ENCODE measurements at regions not wholly inside any gene's neighbourhood (a gene's known extent, or its start where the extent isn't known, plus 50 kb on each side); places are given as distances from the start of the nearest gene placed in this dataset.

DNA sequence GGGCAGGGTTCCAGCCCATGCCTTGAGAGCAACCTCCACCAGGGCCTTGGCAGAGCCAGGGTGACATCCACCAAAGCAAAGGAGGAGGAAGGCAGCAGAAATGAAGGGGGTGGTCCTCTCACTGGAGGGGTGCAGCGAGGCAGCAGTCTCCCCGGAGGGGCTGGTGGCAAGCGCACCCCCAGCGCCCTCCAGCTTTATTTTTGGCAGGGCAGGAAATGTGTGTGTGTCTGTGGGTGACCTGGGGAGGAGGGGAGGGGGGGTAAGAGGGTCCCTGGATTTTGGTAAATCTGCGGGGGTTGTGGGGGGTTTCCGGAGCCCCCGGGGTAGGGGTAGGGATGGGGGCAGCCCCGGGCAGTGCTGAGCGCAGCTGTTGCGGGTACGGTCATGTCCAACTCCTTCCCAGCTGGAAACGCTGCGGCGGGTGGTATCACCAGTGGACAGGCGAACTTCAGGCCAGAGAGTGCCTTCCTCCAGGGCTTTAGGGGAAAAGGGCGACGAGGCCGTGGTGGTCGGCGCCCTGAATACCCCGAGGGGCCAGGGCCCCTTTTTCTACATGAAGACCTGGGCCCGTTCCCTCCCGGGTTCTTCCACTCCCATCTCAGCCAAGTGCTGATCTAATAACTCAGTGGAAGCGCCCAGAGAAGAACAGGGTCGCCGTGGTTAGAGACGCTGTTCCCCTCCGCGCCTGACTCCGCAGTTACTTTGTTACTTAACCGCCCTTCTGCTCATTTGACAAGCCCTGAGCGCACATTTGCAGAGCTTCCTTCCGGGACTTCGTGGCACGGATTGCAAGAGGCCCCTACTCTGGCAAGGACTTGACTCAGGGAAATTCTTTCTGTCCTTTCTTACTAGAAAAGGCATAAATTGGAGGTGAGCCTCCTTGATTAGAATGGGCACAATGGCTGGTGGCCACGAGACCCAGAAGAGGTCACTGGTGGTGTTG lies 55.2 kb downstream of the FOS start:
- ATAC-seq (peak; percentile 84), DNase-seq (peak; percentile 44 to 60 (median 46))
- no peak overlapping the region for H3K4me3 ChIP-seq
- H3K4me1 ChIP-seq (ENCODE audit: low read depth) = no peaks in the 10 kb centered on the region
- TF ChIP-seq, protein P1, sequence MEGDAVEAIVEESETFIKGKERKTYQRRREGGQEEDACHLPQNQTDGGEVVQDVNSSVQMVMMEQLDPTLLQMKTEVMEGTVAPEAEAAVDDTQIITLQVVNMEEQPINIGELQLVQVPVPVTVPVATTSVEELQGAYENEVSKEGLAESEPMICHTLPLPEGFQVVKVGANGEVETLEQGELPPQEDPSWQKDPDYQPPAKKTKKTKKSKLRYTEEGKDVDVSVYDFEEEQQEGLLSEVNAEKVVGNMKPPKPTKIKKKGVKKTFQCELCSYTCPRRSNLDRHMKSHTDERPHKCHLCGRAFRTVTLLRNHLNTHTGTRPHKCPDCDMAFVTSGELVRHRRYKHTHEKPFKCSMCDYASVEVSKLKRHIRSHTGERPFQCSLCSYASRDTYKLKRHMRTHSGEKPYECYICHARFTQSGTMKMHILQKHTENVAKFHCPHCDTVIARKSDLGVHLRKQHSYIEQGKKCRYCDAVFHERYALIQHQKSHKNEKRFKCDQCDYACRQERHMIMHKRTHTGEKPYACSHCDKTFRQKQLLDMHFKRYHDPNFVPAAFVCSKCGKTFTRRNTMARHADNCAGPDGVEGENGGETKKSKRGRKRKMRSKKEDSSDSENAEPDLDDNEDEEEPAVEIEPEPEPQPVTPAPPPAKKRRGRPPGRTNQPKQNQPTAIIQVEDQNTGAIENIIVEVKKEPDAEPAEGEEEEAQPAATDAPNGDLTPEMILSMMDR (IDR thresholded peaks at IDR 0.05) = no peak
- no peaks in the 10 kb centered on the region for H3K36me3 ChIP-seq (ENCODE audit: low read depth)
- intact Hi-C loops (cut with DNase I, micrococcal nuclease) = no loop called here
- H3K9me3 ChIP-seq = no peaks in the 10 kb centered on the region

DNA sequence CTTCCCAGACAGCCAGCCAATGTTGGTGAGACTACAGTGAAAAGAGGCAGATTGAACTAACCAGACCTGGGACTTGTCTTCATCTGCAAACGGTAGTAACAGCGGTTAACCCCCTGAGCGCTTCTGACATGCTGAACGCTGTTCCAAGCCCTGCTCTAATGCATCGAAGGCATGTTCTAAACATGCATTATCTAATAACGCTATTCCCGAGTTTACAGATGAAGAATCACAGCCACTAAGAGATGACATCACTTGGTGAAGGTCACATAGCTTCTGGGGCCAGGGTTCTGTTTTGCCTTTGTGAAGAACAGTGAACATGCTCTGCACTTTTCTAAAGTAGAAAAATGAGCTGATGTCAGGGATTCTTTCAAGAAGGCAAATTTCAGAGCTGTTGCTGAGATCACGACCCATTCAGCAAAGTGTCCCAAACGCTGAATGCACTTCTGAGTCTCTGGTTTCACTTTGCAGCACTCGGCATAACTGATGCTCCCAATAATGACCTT lies 56.0 kb downstream of the FOS start:
- DNase-seq (no peak), ATAC-seq (peak; percentile 33)
- Histone ChIP-seq H3K4me3 (no peak overlapping the region), H3K9me3 (no peaks in the 10 kb centered on the region), H3K4me1 (ENCODE audit: low read depth) (no peaks in the 10 kb centered on the region), H3K36me3 (ENCODE audit: low read depth) (no peaks in the 10 kb centered on the region)
- intact Hi-C loops (cut with DNase I, micrococcal nuclease) = no loop called here
- TF ChIP-seq, protein P1 (IDR thresholded peaks at IDR 0.05) = no peak

DNA sequence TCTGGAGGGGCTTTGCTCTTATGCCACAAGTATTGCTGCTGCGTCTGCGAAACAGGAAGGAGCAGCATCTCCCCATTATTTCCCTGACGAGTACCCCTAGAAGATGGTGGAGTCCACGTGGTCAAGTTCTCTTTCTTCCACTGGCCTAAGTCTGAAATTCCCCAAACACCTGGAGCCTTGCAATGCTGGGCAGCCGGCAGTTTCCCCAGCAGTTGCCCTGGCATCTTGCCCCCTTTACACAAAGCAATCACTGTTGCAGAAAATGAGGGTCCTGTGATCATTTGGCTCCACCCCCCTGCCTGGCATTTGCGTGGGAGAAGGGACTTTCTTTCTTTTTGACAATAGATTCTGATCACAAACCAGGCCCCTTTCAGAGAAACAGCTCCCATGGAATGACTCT lies 56.9 kb downstream of the FOS start:
- no peak for ATAC-seq
- Histone ChIP-seq H3K4me3 (no peak overlapping the region), H3K9me3 (no peaks in the 10 kb centered on the region), H3K4me1 (ENCODE audit: low read depth) (no peaks in the 10 kb centered on the region), H3K36me3 (ENCODE audit: low read depth) (no peaks in the 10 kb centered on the region)
- TF ChIP-seq, protein P1 (IDR thresholded peaks at IDR 0.05) = no peak
- intact Hi-C loops (cut with DNase I, micrococcal nuclease) = no loop called here
- DNase-seq = no peak

DNA sequence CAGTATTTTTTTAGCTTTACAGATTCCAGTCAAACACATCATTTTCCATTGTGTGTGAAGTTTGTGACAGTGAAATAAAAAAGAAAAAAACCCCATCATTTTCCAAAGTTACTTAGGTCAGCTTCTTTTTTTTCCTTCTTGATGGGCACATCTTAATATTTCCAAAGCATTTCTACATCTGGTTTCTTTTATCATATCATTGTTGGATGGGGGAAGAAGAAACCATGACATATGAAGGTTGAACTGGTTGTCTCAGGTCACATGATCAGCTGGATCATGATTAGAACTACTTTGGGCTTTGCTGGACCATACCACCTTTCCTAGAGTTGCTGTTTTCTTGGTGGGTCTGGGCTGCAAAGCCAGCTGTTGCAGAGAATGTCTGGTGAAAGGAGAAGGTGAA lies 59.8 kb downstream of the FOS start:
- no peaks in the 10 kb centered on the region for H3K4me1 ChIP-seq (ENCODE audit: low read depth)
- no peak for ATAC-seq
- TF ChIP-seq, protein P1 (IDR thresholded peaks at IDR 0.05) = no peak
- no peak for DNase-seq
- no peaks in the 10 kb centered on the region for H3K36me3 ChIP-seq (ENCODE audit: low read depth)
- H3K4me3 ChIP-seq = no peak overlapping the region
- no peaks in the 10 kb centered on the region for H3K9me3 ChIP-seq
- intact Hi-C loops (cut with DNase I, micrococcal nuclease) = no loop called here

DNA sequence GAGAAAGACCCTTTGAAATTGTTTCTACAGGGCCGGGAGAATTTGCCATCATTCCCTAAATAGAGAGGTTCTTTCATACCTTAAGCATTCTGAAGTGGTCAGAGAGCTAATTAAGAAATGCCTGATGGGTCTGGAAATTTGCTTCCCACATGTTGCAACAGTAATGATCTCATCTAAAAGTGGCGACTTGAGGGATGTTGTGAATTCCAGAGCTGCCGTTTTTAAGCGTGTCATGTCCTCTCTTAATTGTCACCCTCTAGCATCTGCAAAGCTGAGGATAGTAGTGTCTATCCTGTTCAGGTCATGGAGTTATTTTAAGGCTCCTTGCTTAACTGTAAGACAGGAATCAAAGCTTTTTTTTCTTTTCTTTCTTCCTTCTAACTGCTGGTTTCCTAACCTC lies 60.4 kb downstream of the FOS start:
- no peaks in the 10 kb centered on the region for H3K9me3 ChIP-seq
- TF ChIP-seq, protein P1 (IDR thresholded peaks at IDR 0.05) = no peak
- DNase-seq (no peak), ATAC-seq (no peak)
- H3K4me1 ChIP-seq (ENCODE audit: low read depth) = no peaks in the 10 kb centered on the region
- no peak overlapping the region for H3K4me3 ChIP-seq
- no peaks in the 10 kb centered on the region for H3K36me3 ChIP-seq (ENCODE audit: low read depth)
- intact Hi-C loops (cut with DNase I, micrococcal nuclease) = no loop called here
